OCI-LY1 (cell line): ENCODE measurements at regions not wholly inside any gene's neighbourhood (a gene's known extent, or its start where the extent isn't known, plus 50 kb on each side); places are given as distances from the start of the nearest gene placed in this dataset.

Source experiments
- EZH2 ChIP-seq: fragments of 200-600 bp; sonication (generic), shearing (Covaris generic); IDR thresholded peaks from 2 replicates; pipeline ENCODE4 v1.8.0; 2017; ENCODE audit warnings: borderline replicate concordance, mixed run types, mild to moderate bottlenecking, antibody characterized with exemption, low read length, moderate library complexity, mixed read lengths
- TF ChIP-seq, protein P1 (sequence below): fragments of 200-600 bp; sonication (generic), shearing (Covaris generic); IDR thresholded peaks from 2 replicates; pipeline ENCODE4 v1.5.1; 2017; ENCODE audit warnings: mild to moderate bottlenecking, antibody characterized with exemption, low read length, moderate library complexity, mixed read lengths

- TF ChIP-seq, protein P1, sequence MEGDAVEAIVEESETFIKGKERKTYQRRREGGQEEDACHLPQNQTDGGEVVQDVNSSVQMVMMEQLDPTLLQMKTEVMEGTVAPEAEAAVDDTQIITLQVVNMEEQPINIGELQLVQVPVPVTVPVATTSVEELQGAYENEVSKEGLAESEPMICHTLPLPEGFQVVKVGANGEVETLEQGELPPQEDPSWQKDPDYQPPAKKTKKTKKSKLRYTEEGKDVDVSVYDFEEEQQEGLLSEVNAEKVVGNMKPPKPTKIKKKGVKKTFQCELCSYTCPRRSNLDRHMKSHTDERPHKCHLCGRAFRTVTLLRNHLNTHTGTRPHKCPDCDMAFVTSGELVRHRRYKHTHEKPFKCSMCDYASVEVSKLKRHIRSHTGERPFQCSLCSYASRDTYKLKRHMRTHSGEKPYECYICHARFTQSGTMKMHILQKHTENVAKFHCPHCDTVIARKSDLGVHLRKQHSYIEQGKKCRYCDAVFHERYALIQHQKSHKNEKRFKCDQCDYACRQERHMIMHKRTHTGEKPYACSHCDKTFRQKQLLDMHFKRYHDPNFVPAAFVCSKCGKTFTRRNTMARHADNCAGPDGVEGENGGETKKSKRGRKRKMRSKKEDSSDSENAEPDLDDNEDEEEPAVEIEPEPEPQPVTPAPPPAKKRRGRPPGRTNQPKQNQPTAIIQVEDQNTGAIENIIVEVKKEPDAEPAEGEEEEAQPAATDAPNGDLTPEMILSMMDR = no peak
- TF ChIP-seq EZH2 = no peak
Measured at GRCh38 chr22:11629661-11630385, 3898.2 kb upstream of the OR11H1 start.
